ENCODE measurements at regions not wholly inside any gene's neighbourhood (a gene's known extent, or its start where the extent isn't known, plus 50 kb on each side); places are given as distances from the start of the nearest gene placed in this dataset.
"Not testable (repeated sequence)": the region's sequence is repeated elsewhere in the genome, so short reads cannot be mapped to it uniquely, and the experiment has no call there.

DNA sequence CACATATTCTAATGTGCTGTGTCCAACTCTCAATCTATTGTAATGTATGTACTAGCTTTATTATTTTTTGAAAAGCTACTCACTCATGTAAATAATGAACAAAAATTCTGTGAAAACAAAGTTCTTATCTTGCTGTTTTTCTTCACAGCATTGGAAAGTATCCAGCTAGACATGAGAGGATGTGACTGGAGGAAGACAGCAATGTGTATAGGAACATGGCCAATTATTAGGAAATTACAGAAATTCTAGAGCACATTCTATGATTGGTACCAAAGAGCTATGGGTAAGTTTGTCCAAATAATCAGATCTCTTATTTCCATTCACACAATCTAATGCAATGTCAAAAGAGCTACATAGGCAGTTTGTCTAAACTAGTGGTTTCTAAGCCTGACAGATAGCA lies 1100.2 kb downstream of the FSCB start:
- POLR2A ChIA-PET, result no interaction called here
- TF ChIP-seq EHF (CRISPR knock-in tag; IDR thresholded peaks at IDR 0.05), result no peak
- no peak for TF ChIP-seq TP53 (CRISPR knock-in tag; IDR thresholded peaks at IDR 0.05)
- no peak for TF ChIP-seq HMGXB4 (CRISPR knock-in tag; IDR thresholded peaks at IDR 0.05; ENCODE audit: borderline replicate concordance)
- H3K4me3 ChIP-seq, result no peak overlapping the region
- no peak overlapping the region for H3K4me2 ChIP-seq
- no peak overlapping the region for H3K27ac ChIP-seq
- DNase-seq (ENCODE audit: low read depth in 1 of 2, low spot score in 1 of 2) (no peak), FAIRE-seq (no peak), ATAC-seq (no peak)
- no peaks in the 10 kb centered on the region for H3K9me3 ChIP-seq
- no peaks in the 10 kb centered on the region for H3K4me1 ChIP-seq
- CTCF ChIA-PET, result no interaction called here

DNA sequence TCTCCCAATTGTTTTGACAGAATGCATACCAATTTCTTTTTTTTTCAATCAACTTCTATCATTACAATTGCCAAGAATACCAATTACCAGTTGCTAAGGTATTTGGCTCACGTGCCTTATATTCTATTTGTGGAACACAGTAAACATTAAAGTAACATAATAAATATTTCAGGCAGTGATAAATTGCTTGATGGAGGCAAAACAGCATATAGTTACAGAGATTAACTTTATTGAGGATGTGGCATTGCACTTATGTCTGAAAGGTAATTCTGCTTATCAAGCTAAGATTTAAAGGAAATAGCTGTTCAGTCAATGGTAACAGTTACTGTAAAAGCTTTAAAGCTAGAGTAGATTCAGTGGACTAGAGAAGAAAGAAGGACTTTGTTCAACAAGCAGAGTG lies 1107.8 kb downstream of the FSCB start:
- no peaks in the 10 kb centered on the region for H3K4me1 ChIP-seq
- TF ChIP-seq NR3C1 (IDR thresholded peaks at IDR 0.05), result no peak
- TF ChIP-seq CHD4 (IDR thresholded peaks at IDR 0.05; ENCODE audit: borderline replicate concordance), result no peak
- TF ChIP-seq TP53 (CRISPR knock-in tag; IDR thresholded peaks at IDR 0.05), result no peak
- WGBS (ENCODE audit: missing lambda C conversion rate), result 20% methylated on average over 1 of the region's 1 CpG
- ChIA-PET CTCF (no interaction called here), POLR2A (no interaction called here)
- no peak overlapping the region for H3K4me3 ChIP-seq
- no peak overlapping the region for H3K27ac ChIP-seq
- no peak for ATAC-seq
- DNase-seq (ENCODE audit: low read depth in 1 of 2, low spot score in 1 of 2), result no peak
- H3K4me2 ChIP-seq, result no peak overlapping the region
- no peaks in the 10 kb centered on the region for H3K9me3 ChIP-seq
- no peak for FAIRE-seq

DNA sequence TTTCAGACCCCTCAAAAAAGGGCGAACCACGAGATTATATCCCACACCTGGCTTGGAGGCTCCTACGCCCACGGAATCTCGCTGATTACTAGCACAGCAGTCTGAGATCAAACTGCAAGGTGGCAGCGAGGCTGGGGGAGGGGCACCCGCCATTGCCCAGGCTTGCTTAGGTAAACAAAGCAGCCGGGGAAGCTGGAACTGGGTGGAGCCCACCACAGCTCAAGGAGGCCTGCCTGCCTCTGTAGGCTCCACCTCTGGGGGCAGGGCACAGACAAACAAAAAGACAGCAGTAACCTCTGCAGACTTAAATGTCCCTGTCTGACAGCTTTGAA lies 1136.6 kb downstream of the FSCB start:
- POLR2A ChIA-PET; H3K4me2 ChIP-seq; H3K9me3 ChIP-seq; ATAC-seq; DNase-seq (ENCODE audit: low read depth in 1 of 2, low spot score in 1 of 2); FAIRE-seq; H3K27ac ChIP-seq; H3K4me3 ChIP-seq; H3K4me1 ChIP-seq; CTCF ChIA-PET: not testable (repeated sequence)
- WGBS (ENCODE audit: missing lambda C conversion rate), result 66% methylated on average over 5 of the region's 8 CpGs

DNA sequence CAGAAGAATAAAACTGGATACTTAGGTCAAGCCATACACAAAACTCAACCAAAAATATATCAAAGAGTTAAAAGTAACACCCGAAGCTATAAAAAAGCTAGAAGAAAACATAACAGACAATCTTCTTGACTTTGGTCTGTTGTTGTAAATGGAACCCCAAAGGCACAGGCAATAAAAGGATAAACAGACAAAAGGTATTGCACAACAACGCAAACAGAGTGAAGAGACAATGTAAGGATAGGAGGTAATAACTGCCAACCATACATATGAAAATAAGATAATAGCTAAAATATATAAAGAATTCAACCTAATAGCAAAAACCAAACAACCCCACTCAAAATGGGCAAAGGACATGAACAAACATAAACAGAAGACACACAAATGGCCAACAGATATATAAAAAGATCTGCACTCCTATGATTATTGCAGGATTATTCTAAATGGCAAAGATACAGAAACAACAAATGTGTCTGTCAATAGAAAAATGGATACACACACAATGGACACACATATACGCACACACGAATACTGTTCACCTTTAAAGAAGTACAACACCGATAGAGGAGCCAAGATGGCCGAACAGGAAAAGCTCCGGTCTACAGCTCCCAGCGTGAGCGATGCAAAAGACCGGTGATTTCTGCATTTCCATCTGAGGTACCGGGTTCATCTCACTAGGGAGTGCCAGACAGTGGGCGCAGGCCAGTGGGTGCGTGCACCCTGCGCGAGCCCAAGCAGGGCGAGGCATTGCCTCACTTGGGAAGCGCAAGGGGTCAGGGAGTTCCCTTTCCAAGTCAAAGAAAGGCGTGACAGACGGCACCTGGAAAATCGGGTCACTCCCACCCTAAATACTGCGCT lies 1137.1 kb downstream of the FSCB start:
- FAIRE-seq (no peak), ATAC-seq (no peak), DNase-seq (ENCODE audit: low read depth in 1 of 2, low spot score in 1 of 2) (no peak)
- CTCF ChIA-PET, result no interaction called here
- Histone ChIP-seq H3K4me2 (no peak overlapping the region), H3K27ac (no peak overlapping the region), H3K4me3 (no peak overlapping the region), H3K9me3 (no peaks in the 10 kb centered on the region), H3K4me1 (no peaks in the 10 kb centered on the region)
- WGBS (ENCODE audit: missing lambda C conversion rate), result 68% methylated on average over 21 of the region's 21 CpGs
- TF ChIP-seq CBX8 (IDR thresholded peaks at IDR 0.05), result no peak
- no peak for TF ChIP-seq NFE2L2 (conservative IDR thresholded peaks at IDR 0.05; ENCODE audit: low read length)
- no peak for TF ChIP-seq RCOR1 (IDR thresholded peaks at IDR 0.05; ENCODE audit: low read depth, low read length)
- TF ChIP-seq ZSCAN20 (CRISPR knock-in tag; IDR thresholded peaks at IDR 0.05), result no peak
- POLR2A ChIA-PET, result no interaction called here

GRCh38 chr14:43362586-43362985 lies 1144.5 kb downstream of the FSCB start:
- H3K4me2 ChIP-seq, result no peak overlapping the region
- no peak for FAIRE-seq
- no peak for TF ChIP-seq MAX (IDR thresholded peaks at IDR 0.05)
- TF ChIP-seq, protein P1, sequence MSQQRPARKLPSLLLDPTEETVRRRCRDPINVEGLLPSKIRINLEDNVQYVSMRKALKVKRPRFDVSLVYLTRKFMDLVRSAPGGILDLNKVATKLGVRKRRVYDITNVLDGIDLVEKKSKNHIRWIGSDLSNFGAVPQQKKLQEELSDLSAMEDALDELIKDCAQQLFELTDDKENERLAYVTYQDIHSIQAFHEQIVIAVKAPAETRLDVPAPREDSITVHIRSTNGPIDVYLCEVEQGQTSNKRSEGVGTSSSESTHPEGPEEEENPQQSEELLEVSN (IDR thresholded peaks at IDR 0.05; ENCODE audit: borderline replicate concordance, low read depth), result no peak
- TF ChIP-seq, protein P2, sequence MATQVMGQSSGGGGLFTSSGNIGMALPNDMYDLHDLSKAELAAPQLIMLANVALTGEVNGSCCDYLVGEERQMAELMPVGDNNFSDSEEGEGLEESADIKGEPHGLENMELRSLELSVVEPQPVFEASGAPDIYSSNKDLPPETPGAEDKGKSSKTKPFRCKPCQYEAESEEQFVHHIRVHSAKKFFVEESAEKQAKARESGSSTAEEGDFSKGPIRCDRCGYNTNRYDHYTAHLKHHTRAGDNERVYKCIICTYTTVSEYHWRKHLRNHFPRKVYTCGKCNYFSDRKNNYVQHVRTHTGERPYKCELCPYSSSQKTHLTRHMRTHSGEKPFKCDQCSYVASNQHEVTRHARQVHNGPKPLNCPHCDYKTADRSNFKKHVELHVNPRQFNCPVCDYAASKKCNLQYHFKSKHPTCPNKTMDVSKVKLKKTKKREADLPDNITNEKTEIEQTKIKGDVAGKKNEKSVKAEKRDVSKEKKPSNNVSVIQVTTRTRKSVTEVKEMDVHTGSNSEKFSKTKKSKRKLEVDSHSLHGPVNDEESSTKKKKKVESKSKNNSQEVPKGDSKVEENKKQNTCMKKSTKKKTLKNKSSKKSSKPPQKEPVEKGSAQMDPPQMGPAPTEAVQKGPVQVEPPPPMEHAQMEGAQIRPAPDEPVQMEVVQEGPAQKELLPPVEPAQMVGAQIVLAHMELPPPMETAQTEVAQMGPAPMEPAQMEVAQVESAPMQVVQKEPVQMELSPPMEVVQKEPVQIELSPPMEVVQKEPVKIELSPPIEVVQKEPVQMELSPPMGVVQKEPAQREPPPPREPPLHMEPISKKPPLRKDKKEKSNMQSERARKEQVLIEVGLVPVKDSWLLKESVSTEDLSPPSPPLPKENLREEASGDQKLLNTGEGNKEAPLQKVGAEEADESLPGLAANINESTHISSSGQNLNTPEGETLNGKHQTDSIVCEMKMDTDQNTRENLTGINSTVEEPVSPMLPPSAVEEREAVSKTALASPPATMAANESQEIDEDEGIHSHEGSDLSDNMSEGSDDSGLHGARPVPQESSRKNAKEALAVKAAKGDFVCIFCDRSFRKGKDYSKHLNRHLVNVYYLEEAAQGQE (IDR thresholded peaks at IDR 0.05), result no peak
- TF ChIP-seq HOXB5 (CRISPR knock-in tag; IDR thresholded peaks at IDR 0.05), result no peak
- no peak for TF ChIP-seq MAZ (IDR thresholded peaks at IDR 0.05; ENCODE audit: borderline replicate concordance, low read depth, low read length)
- no peak overlapping the region for H3K4me3 ChIP-seq
- no peak overlapping the region for H3K27ac ChIP-seq
- no peak for DNase-seq (ENCODE audit: low read depth in 1 of 2, low spot score in 1 of 2)
- ChIA-PET POLR2A (no interaction called here), CTCF (no interaction called here)
- no peaks in the 10 kb centered on the region for H3K9me3 ChIP-seq
- no peaks in the 10 kb centered on the region for H3K4me1 ChIP-seq
- no peak for ATAC-seq
- WGBS (ENCODE audit: missing lambda C conversion rate), result 66% methylated on average over 3 of the region's 3 CpGs
